HG03135 (cell line): ENCODE measurements at regions not wholly inside any gene's neighbourhood (a gene's known extent, or its start where the extent isn't known, plus 50 kb on each side); places are given as distances from the start of the nearest gene placed in this dataset.

Experiments
- ATAC-seq: cut with Tn5 transposase; IDR thresholded peaks from one replicate; pipeline ENCODE4 v1.9.1; 2021; ENCODE audit warnings: mild to moderate bottlenecking, moderate library complexity; ENCODE audit not compliant: unreplicated experiment

GRCh38 chr3:15942936-15943335 is 145.2 kb upstream of the ANKRD28 start:
- ATAC-seq: no peak

GRCh38 chr3:15948388-15948787 is 150.6 kb upstream of the ANKRD28 start:
- no peak for ATAC-seq

DNA sequence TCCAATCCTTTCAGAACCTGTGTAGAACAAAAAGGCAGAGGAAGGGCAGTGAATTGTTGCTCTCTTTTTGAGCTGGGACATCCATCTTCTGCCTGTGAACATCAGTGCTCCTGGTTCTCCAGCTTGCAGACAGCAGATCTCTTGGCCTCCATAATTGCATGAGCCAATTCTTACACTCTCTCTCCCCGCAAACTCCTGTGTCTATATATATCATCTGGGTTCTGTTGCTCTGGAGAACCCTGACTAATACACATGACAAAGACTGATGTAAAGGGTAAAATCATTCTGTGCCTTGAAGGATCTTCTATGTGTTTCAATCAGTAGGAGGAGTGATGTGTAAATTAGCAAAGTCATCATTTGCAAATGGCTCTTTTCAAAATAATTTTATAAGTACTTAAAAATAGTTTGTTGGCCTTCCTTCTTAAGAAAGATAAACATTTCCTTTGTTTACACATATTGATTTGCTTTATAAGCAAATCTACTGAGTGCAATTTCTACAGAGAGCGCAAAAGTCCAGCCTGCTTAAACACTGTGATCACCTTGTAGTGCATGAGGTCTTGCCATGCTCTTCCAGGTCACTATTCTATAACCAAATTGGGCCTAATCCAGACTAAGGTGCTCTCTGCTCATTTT is 154.9 kb upstream of the ANKRD28 start:
- ATAC-seq: no peak

GRCh38 chr3:15953841-15954240 is 156.1 kb upstream of the ANKRD28 start:
- no peak for ATAC-seq

DNA sequence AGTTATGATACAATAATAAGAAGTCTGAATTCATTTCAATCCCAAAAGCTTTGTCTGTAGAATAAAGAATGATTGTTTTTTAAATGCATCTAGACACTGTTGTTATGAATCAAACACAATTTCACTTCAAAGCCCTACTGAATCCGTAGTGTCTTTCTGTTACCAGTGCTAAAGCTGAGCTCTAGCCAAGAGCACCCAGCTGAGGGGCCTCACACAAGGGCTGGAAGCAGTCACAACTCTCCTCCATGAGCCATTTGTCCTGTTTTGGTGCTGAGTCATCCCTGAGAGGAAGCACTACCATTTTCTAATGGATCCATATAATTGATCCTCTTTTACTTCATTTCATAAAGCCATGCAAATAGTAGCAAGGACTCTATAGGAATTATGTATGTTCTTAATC is 158.2 kb upstream of the ANKRD28 start:
- ATAC-seq: no peak

GRCh38 chr3:15958692-15959433 is 161.1 kb upstream of the ANKRD28 start:
- no peak for ATAC-seq

DNA sequence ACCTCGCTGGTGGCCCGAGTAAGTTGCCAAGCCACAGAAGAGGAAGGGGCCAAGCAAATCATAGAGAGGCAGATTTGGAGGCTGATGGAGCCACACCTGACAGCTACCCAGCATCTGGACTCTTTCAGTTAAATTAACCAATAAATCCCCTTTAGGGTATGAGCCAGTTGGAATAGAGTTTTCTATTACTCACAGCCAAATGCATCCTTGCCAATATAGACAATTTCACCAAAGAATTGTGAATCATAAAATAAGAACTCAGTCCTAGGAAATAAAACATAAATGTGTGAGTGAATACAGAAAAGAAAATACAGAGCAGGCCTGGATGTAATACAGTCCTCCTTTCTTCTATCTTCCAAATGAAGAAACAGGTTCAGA is 161.6 kb upstream of the ANKRD28 start:
- no peak for ATAC-seq

DNA sequence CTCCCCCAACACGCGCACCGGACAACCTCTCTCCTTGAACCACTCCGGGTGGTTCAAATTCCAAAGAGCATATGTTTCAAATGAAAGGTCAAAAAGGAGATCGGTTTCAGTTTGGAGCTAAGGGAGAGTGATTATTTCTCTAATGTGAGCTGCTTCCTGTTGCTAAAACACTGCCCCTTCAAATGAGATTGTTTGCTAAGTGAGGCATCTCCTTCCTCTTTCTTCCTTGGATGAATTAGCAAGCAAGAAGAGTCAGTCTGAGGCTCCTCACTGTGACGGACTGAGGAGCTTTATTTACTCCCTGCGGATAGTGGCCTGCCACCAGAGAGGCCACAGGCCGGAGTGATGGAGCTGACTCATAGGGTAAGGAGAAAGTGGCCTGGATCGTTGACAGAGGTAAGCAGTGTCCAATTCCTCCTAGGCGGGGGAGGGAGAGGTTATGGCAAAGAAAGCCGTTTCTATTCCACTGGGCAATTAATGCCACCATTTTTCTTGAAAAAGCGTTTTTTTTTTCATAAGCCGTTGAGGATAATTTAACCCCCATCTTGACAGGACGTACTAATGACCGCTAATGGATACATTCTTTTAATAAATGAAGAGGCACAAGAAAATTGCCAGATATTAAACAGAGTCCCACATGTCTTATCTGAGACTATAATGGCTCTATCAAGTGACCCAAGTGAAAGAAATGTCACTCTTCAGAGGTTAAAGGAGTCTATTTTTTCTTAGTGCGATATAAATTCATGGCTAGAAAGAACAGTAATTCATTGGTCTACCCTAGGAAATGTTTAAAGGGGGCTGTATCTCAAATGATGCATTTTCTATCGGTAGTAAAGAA is 167.0 kb upstream of the ANKRD28 start:
- ATAC-seq: no peak

GRCh38 chr3:15967577-15967976 is 169.8 kb upstream of the ANKRD28 start:
- no peak for ATAC-seq

GRCh38 chr3:15969874-15970640 is 172.3 kb upstream of the ANKRD28 start:
- no peak for ATAC-seq

DNA sequence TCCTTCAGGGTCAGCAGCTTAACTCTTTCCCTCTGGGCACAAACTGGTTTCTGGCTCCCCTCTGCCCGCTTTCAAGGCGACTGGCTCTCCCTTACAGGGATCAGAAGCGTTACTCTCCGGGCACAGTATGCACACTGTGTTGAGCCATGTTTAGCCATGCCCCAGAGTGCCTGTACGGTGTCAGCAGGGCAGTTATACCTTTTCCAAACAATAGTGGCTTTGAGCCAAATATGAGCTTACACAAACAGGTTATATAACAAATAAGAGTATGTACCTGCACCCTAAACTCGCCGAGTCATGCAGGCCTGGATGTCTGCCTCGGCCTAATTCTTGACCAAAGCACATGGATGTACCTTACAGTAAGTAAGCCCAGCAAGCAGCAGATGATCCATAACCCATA is 175.6 kb upstream of the ANKRD28 start:
- no peak for ATAC-seq

DNA sequence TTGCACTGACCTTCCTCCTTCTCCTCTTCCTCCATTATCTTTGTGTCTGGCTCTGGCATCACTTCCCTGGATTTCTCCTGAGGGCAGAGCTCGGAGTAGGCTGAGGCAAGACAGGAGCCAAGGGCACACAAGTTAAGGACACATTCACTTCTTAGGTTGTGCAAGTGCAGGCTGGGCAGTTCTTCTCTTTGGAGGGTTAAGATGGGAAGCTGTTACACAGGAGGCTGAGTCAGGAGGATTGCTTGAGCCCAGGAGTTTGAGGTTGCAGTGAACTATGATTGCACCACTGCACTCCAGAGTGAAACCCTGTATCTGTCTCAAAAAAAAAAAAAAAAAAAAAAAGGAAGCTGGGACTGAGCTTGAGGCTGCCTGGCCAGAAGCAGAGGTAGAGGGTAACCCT is 176.2 kb upstream of the ANKRD28 start:
- no peak for ATAC-seq

GRCh38 chr3:15974647-15975046 is 176.9 kb upstream of the ANKRD28 start:
- ATAC-seq: no peak

DNA sequence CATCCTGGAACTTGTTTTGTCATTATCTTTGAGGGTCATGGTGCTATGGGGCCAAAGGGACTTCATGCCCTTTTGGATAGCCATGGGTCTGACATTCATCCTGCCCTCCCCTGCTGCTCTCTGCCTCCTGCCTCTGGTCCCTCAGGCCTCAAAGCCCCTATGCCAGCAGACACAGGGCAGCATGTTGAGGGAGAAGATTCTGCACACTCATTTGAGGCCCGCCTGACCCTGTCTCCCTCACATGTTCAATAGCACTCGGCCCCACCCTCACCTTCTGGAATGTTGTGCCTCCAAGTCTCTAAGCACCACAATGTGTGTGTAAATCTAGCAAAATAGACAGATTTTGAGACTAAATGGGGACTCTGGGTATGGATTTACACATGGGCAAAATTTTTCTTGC is 178.7 kb upstream of the ANKRD28 start:
- no peak for ATAC-seq

DNA sequence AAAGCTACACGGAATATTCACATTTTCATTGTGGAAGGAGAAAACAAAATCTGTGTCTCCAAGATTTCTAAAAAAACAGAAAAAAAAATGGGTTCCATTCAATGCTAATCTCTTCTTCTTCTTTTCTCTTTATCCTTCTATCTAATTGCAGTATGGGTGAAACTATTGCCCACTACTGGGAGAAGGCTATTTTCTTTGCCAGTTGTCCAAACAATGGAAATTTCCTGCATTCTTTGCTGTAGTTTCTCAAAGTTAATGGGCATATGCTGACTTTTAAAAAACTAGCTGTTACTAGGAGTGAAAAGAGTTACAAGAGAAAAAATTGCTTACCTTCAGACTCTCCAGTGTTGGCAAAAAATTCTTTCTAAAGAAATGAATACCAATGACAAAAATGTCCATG is 179.3 kb upstream of the ANKRD28 start:
- ATAC-seq: no peak

- ATAC-seq: no peak
These were observed 179.9 kb upstream of the ANKRD28 start for GRCh38 chr3:15977598-15978232.

- no peak for ATAC-seq
These were observed 181.0 kb upstream of the ANKRD28 start for GRCh38 chr3:15978801-15979200.

DNA sequence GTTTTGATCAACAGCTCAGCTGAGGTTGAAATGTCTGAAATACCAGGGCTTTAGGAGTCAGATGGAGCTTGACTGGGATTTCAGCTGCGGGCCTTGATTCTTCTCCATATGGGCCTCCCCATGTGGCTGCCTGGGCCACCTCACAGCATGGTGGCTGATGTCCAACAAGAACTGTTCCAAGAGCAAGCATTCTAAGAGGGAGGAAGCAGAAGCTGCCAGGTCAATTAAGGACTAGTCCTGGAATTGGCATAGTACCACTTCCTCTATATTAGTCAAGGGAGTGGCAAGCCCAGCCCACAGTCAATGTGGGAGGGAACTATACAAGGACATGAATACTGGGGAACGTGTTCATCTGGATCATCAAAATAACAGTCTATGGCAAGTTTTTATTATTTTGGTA is 181.7 kb upstream of the ANKRD28 start:
- no peak for ATAC-seq

DNA sequence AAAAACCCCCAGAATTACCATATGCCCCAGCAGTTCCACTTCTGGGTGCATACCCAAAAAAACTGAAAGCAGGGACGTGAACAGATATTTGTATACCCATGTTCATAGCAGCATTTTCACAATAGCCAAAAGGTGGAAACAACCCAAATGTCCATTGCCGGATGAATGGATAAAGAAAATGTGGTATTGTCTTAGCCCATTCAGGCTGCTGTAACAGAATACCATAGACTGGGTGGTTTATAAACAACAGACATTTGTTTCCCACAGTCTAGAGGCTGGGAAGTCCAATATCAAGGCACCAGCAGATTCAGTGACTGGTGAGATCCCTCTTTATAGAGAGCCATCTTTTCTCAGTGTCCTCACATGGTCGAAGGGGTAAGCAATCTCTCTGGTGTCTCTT is 182.1 kb upstream of the ANKRD28 start:
- ATAC-seq: no peak

GRCh38 chr3:15982243-15982642 is 184.5 kb upstream of the ANKRD28 start:
- ATAC-seq: no peak
